ENCODE measurements at regions not wholly inside any gene's neighbourhood (a gene's known extent, or its start where the extent isn't known, plus 50 kb on each side); places are given as distances from the start of the nearest gene placed in this dataset.

DNA sequence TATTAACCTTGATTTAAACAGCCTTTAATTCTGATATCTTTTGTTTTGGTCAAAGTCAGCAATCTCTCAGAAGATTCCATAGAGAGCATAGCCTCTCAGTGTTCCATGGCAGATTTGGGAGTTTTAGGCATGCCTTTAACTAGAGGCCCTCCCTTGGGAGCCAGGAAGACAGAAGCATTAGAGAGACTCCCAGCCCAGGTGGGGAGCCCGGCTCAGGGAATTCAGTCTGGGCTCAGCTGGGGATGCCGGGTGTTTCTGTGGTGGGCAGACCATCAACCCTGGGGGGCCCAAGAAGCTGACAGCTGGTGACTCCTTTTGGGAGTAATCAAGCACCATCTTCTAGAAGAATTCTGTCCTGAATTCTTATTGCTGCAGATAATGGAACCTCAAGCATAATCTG is 99.7 kb upstream of the CELF4 start:
- TF ChIP-seq POLR2A (IDR thresholded peaks at IDR 0.05) (no peak), POLR2AphosphoS5 (IDR thresholded peaks at IDR 0.05) (no peak)
